ENCODE measurements at regions not wholly inside any gene's neighbourhood (a gene's known extent, or its start where the extent isn't known, plus 50 kb on each side); places are given as distances from the start of the nearest gene placed in this dataset.
A peak's percentile ranks its signal among the peaks of the same experiment; 100 is the strongest.

DNA sequence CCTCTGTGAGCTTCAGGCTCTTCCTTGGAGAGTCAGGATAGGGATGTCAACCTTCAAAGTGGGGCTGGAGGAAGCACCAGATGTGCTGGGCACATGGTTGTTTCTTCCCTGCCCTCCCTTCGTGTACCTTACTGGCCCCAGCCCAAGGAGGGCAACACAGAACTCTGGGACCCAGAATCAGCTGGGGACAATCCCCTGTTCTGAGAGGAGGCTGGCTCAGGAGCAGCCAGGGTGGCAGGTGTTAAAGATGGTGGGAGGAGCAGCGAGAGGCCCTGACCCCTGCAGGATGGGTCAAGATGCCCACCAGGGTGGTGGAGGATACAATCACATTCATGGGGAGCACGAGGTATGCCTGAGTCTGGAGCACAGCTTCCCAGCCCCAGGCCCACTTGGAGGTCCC is 300.4 kb downstream of the ABCC12 start:
- no peak overlapping the region for H3K4me3 Mint-ChIP-seq (ENCODE audit: unreplicated experiment)
- H3K36me3 Mint-ChIP-seq (ENCODE audit: low read depth, unreplicated experiment): peaks cover 13% of the 10 kb centered on the region
- H3K9me3 Mint-ChIP-seq (ENCODE audit: unreplicated experiment): peaks cover 6% of the 10 kb centered on the region
- peaks cover 13% of the 10 kb centered on the region for H3K4me1 Mint-ChIP-seq (ENCODE audit: unreplicated experiment)
- peaks cover 8% of the 10 kb centered on the region for H3K27me3 Mint-ChIP-seq (ENCODE audit: unreplicated experiment)
- TF ChIP-seq, protein P1, sequence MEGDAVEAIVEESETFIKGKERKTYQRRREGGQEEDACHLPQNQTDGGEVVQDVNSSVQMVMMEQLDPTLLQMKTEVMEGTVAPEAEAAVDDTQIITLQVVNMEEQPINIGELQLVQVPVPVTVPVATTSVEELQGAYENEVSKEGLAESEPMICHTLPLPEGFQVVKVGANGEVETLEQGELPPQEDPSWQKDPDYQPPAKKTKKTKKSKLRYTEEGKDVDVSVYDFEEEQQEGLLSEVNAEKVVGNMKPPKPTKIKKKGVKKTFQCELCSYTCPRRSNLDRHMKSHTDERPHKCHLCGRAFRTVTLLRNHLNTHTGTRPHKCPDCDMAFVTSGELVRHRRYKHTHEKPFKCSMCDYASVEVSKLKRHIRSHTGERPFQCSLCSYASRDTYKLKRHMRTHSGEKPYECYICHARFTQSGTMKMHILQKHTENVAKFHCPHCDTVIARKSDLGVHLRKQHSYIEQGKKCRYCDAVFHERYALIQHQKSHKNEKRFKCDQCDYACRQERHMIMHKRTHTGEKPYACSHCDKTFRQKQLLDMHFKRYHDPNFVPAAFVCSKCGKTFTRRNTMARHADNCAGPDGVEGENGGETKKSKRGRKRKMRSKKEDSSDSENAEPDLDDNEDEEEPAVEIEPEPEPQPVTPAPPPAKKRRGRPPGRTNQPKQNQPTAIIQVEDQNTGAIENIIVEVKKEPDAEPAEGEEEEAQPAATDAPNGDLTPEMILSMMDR (IDR thresholded peaks at IDR 0.05; ENCODE audit: unreplicated experiment): no peak
- no peak for DNase-seq (ENCODE audit: low spot score)
- H3K27ac Mint-ChIP-seq (ENCODE audit: unreplicated experiment): no peak overlapping the region

DNA sequence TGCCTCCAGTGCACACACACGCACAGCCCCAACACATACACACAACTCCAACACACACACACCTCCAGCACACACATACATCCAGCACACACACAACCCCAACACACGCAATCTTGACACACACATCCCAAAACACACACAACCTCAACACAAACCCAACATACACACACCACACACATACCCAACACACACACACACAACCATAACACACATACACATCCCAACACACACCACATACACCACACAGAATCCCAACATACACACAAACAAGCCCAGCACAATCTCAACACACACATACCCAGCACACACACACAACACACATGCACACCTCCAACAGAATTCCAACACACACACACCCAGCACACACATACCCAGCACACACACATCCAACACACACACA is 301.1 kb downstream of the ABCC12 start:
- TF ChIP-seq, protein P1 (IDR thresholded peaks at IDR 0.05; ENCODE audit: unreplicated experiment): no peak
- peaks cover 8% of the 10 kb centered on the region for H3K27me3 Mint-ChIP-seq (ENCODE audit: unreplicated experiment)

GRCh38 chr16:47852991-47853390 is 302.8 kb downstream of the ABCC12 start:
- peaks cover 6% of the 10 kb centered on the region for H3K9me3 Mint-ChIP-seq (ENCODE audit: unreplicated experiment)
- no peak overlapping the region for H3K27ac Mint-ChIP-seq (ENCODE audit: unreplicated experiment)

More for the DNA sequence above, 301.1 kb downstream of the ABCC12 start:
- peak overlapping the region; percentile 74 for H3K27ac Mint-ChIP-seq (ENCODE audit: unreplicated experiment)
- H3K4me1 Mint-ChIP-seq (ENCODE audit: unreplicated experiment): peaks cover 11% of the 10 kb centered on the region
- no peak for DNase-seq (ENCODE audit: low spot score)
- H3K4me3 Mint-ChIP-seq (ENCODE audit: unreplicated experiment): peak overlapping the region; percentile 29
- peaks cover 6% of the 10 kb centered on the region for H3K9me3 Mint-ChIP-seq (ENCODE audit: unreplicated experiment)
- peaks cover 13% of the 10 kb centered on the region for H3K36me3 Mint-ChIP-seq (ENCODE audit: low read depth, unreplicated experiment)

GRCh38 chr16:47851146-47851545 is 304.6 kb downstream of the ABCC12 start:
- no peak for DNase-seq (ENCODE audit: low spot score)
- H3K27ac Mint-ChIP-seq (ENCODE audit: unreplicated experiment): no peak overlapping the region
- no peak overlapping the region for H3K4me3 Mint-ChIP-seq (ENCODE audit: unreplicated experiment)
- peaks cover 13% of the 10 kb centered on the region for H3K36me3 Mint-ChIP-seq (ENCODE audit: low read depth, unreplicated experiment)
- H3K27me3 Mint-ChIP-seq (ENCODE audit: unreplicated experiment): peaks cover 8% of the 10 kb centered on the region
- H3K9me3 Mint-ChIP-seq (ENCODE audit: unreplicated experiment): peaks cover 6% of the 10 kb centered on the region
- H3K4me1 Mint-ChIP-seq (ENCODE audit: unreplicated experiment): peaks cover 11% of the 10 kb centered on the region
- TF ChIP-seq, protein P1 (IDR thresholded peaks at IDR 0.05; ENCODE audit: unreplicated experiment): no peak

More at GRCh38 chr16:47852991-47853390, 302.8 kb downstream of the ABCC12 start:
- H3K4me3 Mint-ChIP-seq (ENCODE audit: unreplicated experiment): no peak overlapping the region
- TF ChIP-seq, protein P1 (IDR thresholded peaks at IDR 0.05; ENCODE audit: unreplicated experiment): no peak
- H3K27me3 Mint-ChIP-seq (ENCODE audit: unreplicated experiment): peaks cover 8% of the 10 kb centered on the region
- DNase-seq (ENCODE audit: low spot score): no peak
- H3K36me3 Mint-ChIP-seq (ENCODE audit: low read depth, unreplicated experiment): peaks cover 13% of the 10 kb centered on the region
- H3K4me1 Mint-ChIP-seq (ENCODE audit: unreplicated experiment): peaks cover 11% of the 10 kb centered on the region

DNA sequence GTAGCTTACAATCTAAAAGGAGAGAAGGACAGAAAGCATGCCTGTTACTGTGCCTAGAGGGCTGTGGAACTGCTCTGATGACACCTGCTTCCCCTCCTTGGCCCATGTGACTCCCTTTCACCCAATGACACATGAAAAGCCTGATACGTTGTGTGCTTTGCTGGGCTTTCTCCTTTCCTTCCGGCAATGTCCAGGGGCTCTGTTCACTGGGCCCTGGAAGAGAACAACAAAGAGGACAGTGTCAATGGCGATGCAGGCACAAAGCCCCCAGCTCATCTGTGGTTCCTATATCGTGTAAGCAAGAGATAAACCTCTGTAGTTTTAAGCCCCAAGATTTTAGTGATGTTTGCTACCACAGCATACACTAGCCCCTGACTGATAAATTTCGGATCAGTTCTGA is 306.1 kb downstream of the ABCC12 start:
- DNase-seq (ENCODE audit: low spot score): no peak
- Mint-ChIP-seq H3K9me3 (ENCODE audit: unreplicated experiment) (peaks cover 3% of the 10 kb centered on the region), H3K36me3 (ENCODE audit: low read depth, unreplicated experiment) (peaks cover 9% of the 10 kb centered on the region), H3K4me3 (ENCODE audit: unreplicated experiment) (no peak overlapping the region), H3K4me1 (ENCODE audit: unreplicated experiment) (peaks cover 8% of the 10 kb centered on the region), H3K27ac (ENCODE audit: unreplicated experiment) (no peak overlapping the region), H3K27me3 (ENCODE audit: unreplicated experiment) (peaks cover 1% of the 10 kb centered on the region)
- TF ChIP-seq, protein P1 (IDR thresholded peaks at IDR 0.05; ENCODE audit: unreplicated experiment): no peak
